ENCODE measurements at regions not wholly inside any gene's neighbourhood (a gene's known extent, or its start where the extent isn't known, plus 50 kb on each side); places are given as distances from the start of the nearest gene placed in this dataset.

GRCh38 chr2:122174061-122174460 lies 418.6 kb downstream of the TSN start:
- no peak for DNase-seq

GRCh38 chr2:122179492-122180165 lies 424.2 kb downstream of the TSN start:
- FAIRE-seq (no peak), ATAC-seq (no peak), DNase-seq (no peak)
- no peaks in the 10 kb centered on the region for H3K9me3 ChIP-seq
- intact Hi-C loops (cut with DNase I), result no loop called here
- no peaks in the 10 kb centered on the region for H3K4me1 ChIP-seq
- no peak for TF ChIP-seq CTCF (IDR thresholded peaks at IDR 0.05)
- H3K27ac ChIP-seq, result no peak overlapping the region
- no peaks in the 10 kb centered on the region for H3K36me3 ChIP-seq
- H3K27me3 ChIP-seq, result no peaks in the 10 kb centered on the region
- WGBS, 2 donors, result 61 to 77% methylated on average over 6 of the region's 6 CpGs
- H3K4me3 ChIP-seq, result no peak overlapping the region

More at GRCh38 chr2:122174061-122174460, 418.6 kb downstream of the TSN start:
- intact Hi-C loops (cut with DNase I), result no loop called here
- Histone ChIP-seq H3K4me3 (no peak overlapping the region), H3K27ac (no peak overlapping the region), H3K36me3 (no peaks in the 10 kb centered on the region), H3K4me1 (no peaks in the 10 kb centered on the region), H3K9me3 (no peaks in the 10 kb centered on the region), H3K27me3 (no peaks in the 10 kb centered on the region)
- FAIRE-seq (no peak), ATAC-seq (no peak)
- TF ChIP-seq CTCF (IDR thresholded peaks at IDR 0.05), result no peak
- 61 to 72% methylated on average over 6 of the region's 6 CpGs for WGBS, 2 donors

GRCh38 chr2:122180972-122181371 lies 425.5 kb downstream of the TSN start:
- ATAC-seq (no peak), FAIRE-seq (no peak), DNase-seq (no peak)
- 84 to 91% methylated on average over 1 of the region's 1 CpG for WGBS, 2 donors
- Histone ChIP-seq H3K36me3 (no peaks in the 10 kb centered on the region), H3K27me3 (no peaks in the 10 kb centered on the region), H3K9me3 (no peaks in the 10 kb centered on the region), H3K4me1 (no peaks in the 10 kb centered on the region), H3K27ac (no peak overlapping the region), H3K4me3 (no peak overlapping the region)
- no peak for TF ChIP-seq CTCF (IDR thresholded peaks at IDR 0.05)
- intact Hi-C loops (cut with DNase I), result no loop called here

- TF ChIP-seq CTCF (IDR thresholded peaks at IDR 0.05), result no peak
- no peak for DNase-seq
- FAIRE-seq, result no peak
- H3K27me3 ChIP-seq, result no peaks in the 10 kb centered on the region
- no peaks in the 10 kb centered on the region for H3K9me3 ChIP-seq
- no peak overlapping the region for H3K4me3 ChIP-seq
- H3K36me3 ChIP-seq, result no peaks in the 10 kb centered on the region
- 55 to 60% methylated on average over 5 of the region's 5 CpGs for WGBS, 2 donors
- no peak overlapping the region for H3K27ac ChIP-seq
- intact Hi-C loops (cut with DNase I), result no loop called here
- no peaks in the 10 kb centered on the region for H3K4me1 ChIP-seq
- ATAC-seq, result no peak
These were observed 427.3 kb downstream of the TSN start for GRCh38 chr2:122182616-122183355.

- ATAC-seq (no peak), DNase-seq (no peak), FAIRE-seq (no peak)
- TF ChIP-seq CTCF (IDR thresholded peaks at IDR 0.05), result no peak
- Histone ChIP-seq H3K36me3 (no peaks in the 10 kb centered on the region), H3K4me3 (no peak overlapping the region), H3K27ac (no peak overlapping the region), H3K27me3 (no peaks in the 10 kb centered on the region), H3K9me3 (no peaks in the 10 kb centered on the region), H3K4me1 (no peaks in the 10 kb centered on the region)
- intact Hi-C loops (cut with DNase I), result no loop called here
These were observed 428.4 kb downstream of the TSN start for GRCh38 chr2:122183890-122184289.
